Keratinocyte (primary cell): ENCODE measurements at regions not wholly inside any gene's neighbourhood (a gene's known extent, or its start where the extent isn't known, plus 50 kb on each side); places are given as distances from the start of the nearest gene placed in this dataset.

Source experiments
- EZH2 ChIP-seq: IDR thresholded peaks from one replicate; pipeline ENCODE4 v1.6.1; 2012; ENCODE audit warnings: inconsistent platforms, mild to moderate bottlenecking, low read length, moderate library complexity
- TF ChIP-seq, protein P1 (sequence below), 3 experiments: IDR thresholded peaks in 1 of 3; conservative IDR thresholded peaks in 1 of 3; optimal IDR thresholded peaks in 1 of 3; 2 replicates in 2 of 3; 3 replicates in 1 of 3; pipeline versions ENCODE3 to v1.5.1; 2011; ENCODE audit warnings: low read length in 3 of 3, mild to moderate bottlenecking in 3 of 3, moderate library complexity in 2 of 3, control low read depth in 1 of 3, inconsistent platforms in 1 of 3; ENCODE audit not compliant: insufficient read depth in 2 of 3; ENCODE audit errors: extremely low read depth in 1 of 3

DNA sequence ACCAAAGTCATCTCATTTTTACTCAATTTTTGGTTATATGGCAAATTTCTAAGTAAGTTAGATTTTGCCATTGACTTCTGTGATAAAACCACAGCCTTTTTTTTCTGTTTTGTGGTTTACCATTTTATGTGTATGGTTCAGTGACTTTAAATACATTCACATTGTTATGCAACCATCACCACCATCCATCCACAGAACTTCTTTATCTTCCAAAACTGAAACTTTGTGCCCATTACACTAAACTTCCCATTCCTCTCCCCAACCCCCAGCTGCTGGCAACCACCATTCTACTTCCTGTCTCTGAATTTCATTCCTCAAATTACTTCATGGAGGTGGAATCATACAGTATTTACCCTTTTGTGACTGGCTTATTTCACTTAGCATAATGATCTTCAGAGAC is 280.4 kb upstream of the TCERG1L start:
- TF ChIP-seq, protein P1, sequence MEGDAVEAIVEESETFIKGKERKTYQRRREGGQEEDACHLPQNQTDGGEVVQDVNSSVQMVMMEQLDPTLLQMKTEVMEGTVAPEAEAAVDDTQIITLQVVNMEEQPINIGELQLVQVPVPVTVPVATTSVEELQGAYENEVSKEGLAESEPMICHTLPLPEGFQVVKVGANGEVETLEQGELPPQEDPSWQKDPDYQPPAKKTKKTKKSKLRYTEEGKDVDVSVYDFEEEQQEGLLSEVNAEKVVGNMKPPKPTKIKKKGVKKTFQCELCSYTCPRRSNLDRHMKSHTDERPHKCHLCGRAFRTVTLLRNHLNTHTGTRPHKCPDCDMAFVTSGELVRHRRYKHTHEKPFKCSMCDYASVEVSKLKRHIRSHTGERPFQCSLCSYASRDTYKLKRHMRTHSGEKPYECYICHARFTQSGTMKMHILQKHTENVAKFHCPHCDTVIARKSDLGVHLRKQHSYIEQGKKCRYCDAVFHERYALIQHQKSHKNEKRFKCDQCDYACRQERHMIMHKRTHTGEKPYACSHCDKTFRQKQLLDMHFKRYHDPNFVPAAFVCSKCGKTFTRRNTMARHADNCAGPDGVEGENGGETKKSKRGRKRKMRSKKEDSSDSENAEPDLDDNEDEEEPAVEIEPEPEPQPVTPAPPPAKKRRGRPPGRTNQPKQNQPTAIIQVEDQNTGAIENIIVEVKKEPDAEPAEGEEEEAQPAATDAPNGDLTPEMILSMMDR (optimal IDR thresholded peaks at IDR 0.05 in 1 of 3, IDR thresholded peaks at IDR 0.05 in 1 of 3, conservative IDR thresholded peaks at IDR 0.05 in 1 of 3; ENCODE audit: extremely low read depth in 1 of 3, insufficient read depth in 2 of 3, low read length in 3 of 3) = no peak
- TF ChIP-seq EZH2 = no peak
